ENCODE measurements at regions not wholly inside any gene's neighbourhood (a gene's known extent, or its start where the extent isn't known, plus 50 kb on each side); places are given as distances from the start of the nearest gene placed in this dataset.

GRCh38 chr6:40961831-40962230 lies 77.2 kb downstream of the UNC5CL start:
- TF ChIP-seq CTCF (IDR thresholded peaks at IDR 0.05) (no peak), POLR2A (IDR thresholded peaks at IDR 0.05) (no peak)
